IPS-NIHi7 (cell line): ENCODE measurements at regions not wholly inside any gene's neighbourhood (a gene's known extent, or its start where the extent isn't known, plus 50 kb on each side); places are given as distances from the start of the nearest gene placed in this dataset.
"Not testable (repeated sequence)": the region's sequence is repeated elsewhere in the genome, so short reads cannot be mapped to it uniquely, and the experiment has no call there.

Source experiments
- DNase-seq: peaks from one replicate; pipeline ENCODE4 v3.0.0; 2012; ENCODE audit warnings: mixed read lengths; ENCODE audit errors: extremely low spot score

- DNase-seq, result no peak
Measured at GRCh38 chr2:2799151-2799697, 468.1 kb upstream of the MYT1L start.

GRCh38 chr2:2798337-2798736 is 467.3 kb upstream of the MYT1L start:
- DNase-seq, result no peak

- DNase-seq, result no peak
Measured at GRCh38 chr2:2797797-2798196, 466.7 kb upstream of the MYT1L start.

- no peak for DNase-seq
Measured at GRCh38 chr2:2796207-2796606, 465.1 kb upstream of the MYT1L start.

- no peak for DNase-seq
Measured at GRCh38 chr2:2795438-2796091, 464.5 kb upstream of the MYT1L start.

GRCh38 chr2:2793925-2794560 is 463.0 kb upstream of the MYT1L start:
- no peak for DNase-seq

GRCh38 chr2:2793514-2793913 is 462.4 kb upstream of the MYT1L start:
- DNase-seq, result no peak

- DNase-seq, result no peak
Measured at GRCh38 chr2:2791606-2792005, 460.5 kb upstream of the MYT1L start.

- no peak for DNase-seq
Measured at GRCh38 chr2:2791031-2791430, 460.0 kb upstream of the MYT1L start.

- peak; percentile 84 for DNase-seq
Measured at GRCh38 chr2:2788076-2788475, 457.0 kb upstream of the MYT1L start.

GRCh38 chr2:2787301-2787907 is 456.3 kb upstream of the MYT1L start:
- DNase-seq, result no peak

- DNase-seq, result no peak
Measured at GRCh38 chr2:2782007-2782406, 450.9 kb upstream of the MYT1L start.

- DNase-seq, result no peak
Measured at GRCh38 chr2:2779727-2780126, 448.7 kb upstream of the MYT1L start.

- no peak for DNase-seq
Measured at GRCh38 chr2:2777876-2778275, 446.8 kb upstream of the MYT1L start.

- no peak for DNase-seq
Measured at GRCh38 chr2:2777213-2777612, 446.1 kb upstream of the MYT1L start.

- no peak for DNase-seq
Measured at GRCh38 chr2:2775018-2775417, 443.9 kb upstream of the MYT1L start.

GRCh38 chr2:2773692-2774091 is 442.6 kb upstream of the MYT1L start:
- DNase-seq, result no peak

- DNase-seq, result not testable (repeated sequence)
Measured at GRCh38 chr2:2773080-2773479, 442.0 kb upstream of the MYT1L start.

- no peak for DNase-seq
Measured at GRCh38 chr2:2771721-2772411, 440.8 kb upstream of the MYT1L start.

GRCh38 chr2:2769481-2770431 is 438.7 kb upstream of the MYT1L start:
- DNase-seq, result no peak

- DNase-seq, result no peak
Measured at GRCh38 chr2:2768476-2768875, 437.4 kb upstream of the MYT1L start.
